H1 (cell line): ENCODE measurements at regions not wholly inside any gene's neighbourhood (a gene's known extent, or its start where the extent isn't known, plus 50 kb on each side); places are given as distances from the start of the nearest gene placed in this dataset.

Source experiments
- CTCF ChIA-PET: fragments of 300-600 bp; sonication (Branson Sonifier 250); formaldehyde crosslinking; loops from one replicate; lab custom pipeline; 2021; ENCODE audit not compliant: partially characterized antibody; lab: Charles Lee
- POLR2A ChIA-PET: fragments of 300-600 bp; sonication (Branson Sonifier 250); formaldehyde crosslinking; loops from one replicate; lab custom pipeline; 2021; ENCODE audit warnings: inconsistent platforms; ENCODE audit not compliant: partially characterized antibody; lab: Charles Lee
- DNase-seq, 2 experiments: peaks; one replicate each; pipeline versions ENCODE4 v3.0.0 to v3.0.0-alpha.2; 2010 to 2022; ENCODE audit warnings: low spot score in 2 of 2, low read depth in 1 of 2, mixed read lengths in 1 of 2
- FAIRE-seq: peaks from 2 replicates; lab custom pipeline; 2011; peaks lifted over from hg19 to GRCh38; lab: Jason Lieb, UNC
- H2AFZ ChIP-seq: 2 replicates; pipeline ENCODE4 v1.8.1; 2012; ENCODE audit warnings: low read length, inconsistent platforms
- H2AK5ac ChIP-seq: 2 replicates; pipeline ENCODE4 v1.6.1; 2013; ENCODE audit warnings: low read depth, low read length
- H2BK120ac ChIP-seq: replicated peaks from 2 replicates; pipeline ENCODE3; 2013; ENCODE audit warnings: low read depth, low read length, inconsistent platforms
- H2BK12ac ChIP-seq: 2 replicates; pipeline ENCODE4 v1.6.1; 2013; ENCODE audit warnings: low read depth, low read length
- H2BK15ac ChIP-seq: 2 replicates; pipeline ENCODE4 v1.6.1; 2013; ENCODE audit warnings: low read length
- H2BK20ac ChIP-seq: 2 replicates; pipeline ENCODE4 v1.6.1; 2013; ENCODE audit warnings: low read length
- H2BK5ac ChIP-seq: 2 replicates; pipeline ENCODE4 v1.6.1; 2013; ENCODE audit warnings: low read depth, low read length
- H3K14ac ChIP-seq: 2 replicates; pipeline ENCODE4 v1.6.1; 2013; ENCODE audit warnings: inconsistent platforms; ENCODE audit not compliant: insufficient read length
- H3K18ac ChIP-seq: 2 replicates; pipeline ENCODE4 v1.6.1; 2013; ENCODE audit warnings: low read length; ENCODE audit errors: extremely low read depth
- H3K23ac ChIP-seq: 2 replicates; pipeline ENCODE4 v1.6.1; 2013; ENCODE audit warnings: inconsistent platforms; ENCODE audit not compliant: insufficient read length
- H3K23me2 ChIP-seq: 2 replicates; pipeline ENCODE4 v1.6.1; 2013; ENCODE audit warnings: low read depth, low read length
- H3K27ac ChIP-seq: 2 replicates; pipeline ENCODE4 v1.6.1; 2011; ENCODE audit warnings: low read depth, low read length, inconsistent platforms
- H3K27me3 ChIP-seq, 4 experiments: replicated peaks in 1 of 4; 1 replicate in 1 of 4; 2 replicates in 3 of 4; pipeline versions ENCODE4 v1.6.1 to v1.8.1; 2011 to 2013; ENCODE audit warnings: low read length in 3 of 4, mild to moderate bottlenecking in 3 of 4, inconsistent platforms in 2 of 4, mixed read lengths in 2 of 4, moderate library complexity in 1 of 4; ENCODE audit not compliant: control insufficient read depth in 3 of 4, insufficient read depth in 3 of 4; ENCODE audit errors: extremely low read depth in 1 of 4
- H3K36me3 ChIP-seq, 4 experiments: 2 replicates each; pipeline versions ENCODE4 v1.6.1 to v1.8.1; 2011 to 2013; ENCODE audit warnings: mild to moderate bottlenecking in 4 of 4, low read length in 3 of 4, moderate library complexity in 2 of 4, control low read depth in 1 of 4, inconsistent platforms in 1 of 4; ENCODE audit not compliant: insufficient read depth in 4 of 4, control insufficient read depth in 2 of 4
- H3K4ac ChIP-seq: replicated peaks from 2 replicates; pipeline ENCODE3; 2013; ENCODE audit warnings: low read length, low read depth, mixed read lengths, inconsistent platforms; ENCODE audit not compliant: insufficient read length
- H3K4me1 ChIP-seq, 4 experiments: replicated peaks in 1 of 4; 1 replicate in 1 of 4; 2 replicates in 3 of 4; pipeline versions ENCODE4 v1.6.1 to v1.8.1; 2011 to 2013; ENCODE audit warnings: low read length in 3 of 4, inconsistent platforms in 2 of 4, mixed read lengths in 1 of 4; ENCODE audit not compliant: insufficient read depth in 4 of 4, control insufficient read depth in 3 of 4
- H3K4me2 ChIP-seq, 2 experiments: 2 replicates each; pipeline versions ENCODE4 v1.6.1 to v1.8.1; 2011 to 2013; ENCODE audit warnings: low read depth in 2 of 2, low read length in 2 of 2, control low read depth in 1 of 2, inconsistent platforms in 1 of 2, mild to moderate bottlenecking in 1 of 2; ENCODE audit not compliant: insufficient read depth in 1 of 2
- H3K4me3 ChIP-seq, 4 experiments: fragments of 200-600, 300-600 bp in 1 of 4; sonication (generic), shearing (Covaris generic), sonication (Bioruptor Twin) in 1 of 4; 2 replicates each; pipeline versions ENCODE4 v1.5.1 to v1.8.1; 2011 to 2016; ENCODE audit warnings: low read length in 4 of 4, low read depth in 3 of 4, control low read depth in 2 of 4, inconsistent platforms in 2 of 4, mild to moderate bottlenecking in 2 of 4, mixed read lengths in 1 of 4, moderate library complexity in 1 of 4; ENCODE audit not compliant: insufficient read depth in 2 of 4; ENCODE audit errors: extremely low read depth in 1 of 4
- H3K56ac ChIP-seq: replicated peaks from 2 replicates; pipeline ENCODE3; 2013; ENCODE audit warnings: low read depth, mild to moderate bottlenecking, mixed read lengths, low read length, inconsistent platforms; ENCODE audit not compliant: insufficient read length
- H3K79me1 ChIP-seq: 2 replicates; pipeline ENCODE4 v1.6.1; 2013; ENCODE audit warnings: low read depth, low read length, control low read depth
- H3K79me2 ChIP-seq, 2 experiments: 2 replicates each; pipeline versions ENCODE4 v1.6.1 to v1.8.1; 2012 to 2013; ENCODE audit warnings: low read length in 2 of 2, mild to moderate bottlenecking in 2 of 2, inconsistent platforms in 1 of 2; ENCODE audit not compliant: insufficient read depth in 2 of 2, control insufficient read depth in 1 of 2
- H3K9ac ChIP-seq, 4 experiments: replicated peaks in 1 of 4; 1 replicate in 1 of 4; 2 replicates in 3 of 4; pipeline versions ENCODE4 v1.6.1 to v1.8.1; 2011 to 2013; ENCODE audit warnings: low read depth in 3 of 4, low read length in 3 of 4, control low read depth in 2 of 4, mild to moderate bottlenecking in 2 of 4, moderate library complexity in 2 of 4, inconsistent platforms in 1 of 4; ENCODE audit errors: extremely low read depth in 1 of 4
- H3K9me3 ChIP-seq, 2 experiments: 2 replicates each; pipeline versions ENCODE4 v1.6.1 to v1.8.1; 2012 to 2013; ENCODE audit warnings: mild to moderate bottlenecking in 2 of 2, moderate library complexity in 2 of 2, control low read depth in 1 of 2, inconsistent platforms in 1 of 2, low read depth in 1 of 2, low read length in 1 of 2, mixed read lengths in 1 of 2; ENCODE audit not compliant: insufficient read depth in 2 of 2
- H4K20me1 ChIP-seq, 2 experiments: replicated peaks in 1 of 2; 2 replicates each; pipeline versions ENCODE3 to v1.8.1; 2011 to 2013; ENCODE audit warnings: inconsistent platforms in 2 of 2, low read length in 2 of 2, mild to moderate bottlenecking in 1 of 2; ENCODE audit not compliant: insufficient read depth in 2 of 2, control insufficient read depth in 1 of 2
- H4K5ac ChIP-seq: 2 replicates; pipeline ENCODE4 v1.6.1; 2013; ENCODE audit warnings: low read length, low read depth, mixed read lengths, inconsistent platforms; ENCODE audit not compliant: insufficient read length
- H4K8ac ChIP-seq: 2 replicates; pipeline ENCODE4 v1.8.0; 2013; ENCODE audit warnings: mild to moderate bottlenecking, moderate library complexity, low read length, inconsistent platforms; ENCODE audit not compliant: insufficient read depth; ENCODE audit errors: extremely low read depth
- H4K91ac ChIP-seq: replicated peaks from 2 replicates; pipeline ENCODE3; 2013; ENCODE audit warnings: low read length, mixed read lengths, inconsistent platforms; ENCODE audit not compliant: insufficient read length
- CEBPB ChIP-seq: IDR thresholded peaks from 2 replicates; pipeline ENCODE4 v1.6.1; 2012; ENCODE audit warnings: low read depth, low read length
- EP300 ChIP-seq, 2 experiments: IDR thresholded peaks; 1 replicate in 1 of 2; 2 replicates in 1 of 2; pipeline ENCODE4 v1.6.1; 2011 to 2012; ENCODE audit warnings: low read depth in 2 of 2, low read length in 2 of 2, mild to moderate bottlenecking in 2 of 2, borderline replicate concordance in 1 of 2, inconsistent platforms in 1 of 2, moderate library complexity in 1 of 2
- GABPA ChIP-seq: IDR thresholded peaks from 2 replicates; pipeline ENCODE4 v1.6.1; 2011; ENCODE audit warnings: mild to moderate bottlenecking, low read length, moderate library complexity, borderline replicate concordance; ENCODE audit not compliant: insufficient read depth
- RNF2 ChIP-seq: fragments of 200-900, 300-1000 bp; sonication (generic); IDR thresholded peaks from 2 replicates; pipeline ENCODE4 v1.7.1; 2016; ENCODE audit warnings: borderline replicate concordance, low read depth, mild to moderate bottlenecking, antibody characterized with exemption, low read length; ENCODE audit not compliant: poor library complexity, severe bottlenecking; ENCODE audit errors: missing control alignments
- SRF ChIP-seq: IDR thresholded peaks from 2 replicates; pipeline ENCODE4 v1.6.1; 2011; ENCODE audit warnings: mild to moderate bottlenecking, low read depth, low read length, moderate library complexity
- TAF1 ChIP-seq: IDR thresholded peaks from 2 replicates; pipeline ENCODE4 v1.6.1; 2011; ENCODE audit warnings: mild to moderate bottlenecking, low read depth, low read length
- TBP ChIP-seq: IDR thresholded peaks from 2 replicates; pipeline ENCODE4 v1.6.1; 2011; ENCODE audit warnings: low read depth, low read length, improper control_type of control experiment
- TEAD4 ChIP-seq: IDR thresholded peaks from 2 replicates; pipeline ENCODE4 v1.6.1; 2012; ENCODE audit warnings: low read depth, low read length, inconsistent platforms, mixed read lengths
- YY1 ChIP-seq: IDR thresholded peaks from 2 replicates; pipeline ENCODE4 v1.6.1; 2011; ENCODE audit warnings: low read depth, mild to moderate bottlenecking, low read length
- WGBS, 2 experiments: shearing (Covaris generic) in 1 of 2; methylation state at CpG; one replicate each; pipeline versions ENCODE4 v1.1.6 to v1.1.7; 2013 to 2015; ENCODE audit warnings: low lambda C conversion rate in 2 of 2, mixed read lengths in 2 of 2, inconsistent platforms in 1 of 2, low coverage in 1 of 2, missing lambda C conversion rate in 1 of 2; ENCODE audit not compliant: insufficient replicate concordance in 2 of 2, insufficient coverage in 1 of 2, insufficient read length in 1 of 2; ENCODE audit errors: extremely low coverage in 1 of 2, missing lambda C conversion rate in 1 of 2; 5-methylcytosine and 5-hydroxymethylcytosine counted together
- TF ChIP-seq, protein P1 (sequence below): IDR thresholded peaks from 2 replicates; pipeline ENCODE4 v1.6.1; 2012; ENCODE audit warnings: low read length, inconsistent platforms
- TF ChIP-seq, protein P2 (sequence below): IDR thresholded peaks from 2 replicates; pipeline ENCODE4 v1.6.1; 2011; ENCODE audit warnings: low read depth, mild to moderate bottlenecking, low read length; ENCODE audit not compliant: insufficient read depth
- TF ChIP-seq, protein P3 (sequence below): IDR thresholded peaks from 2 replicates; pipeline ENCODE4 v1.6.1; 2012; ENCODE audit warnings: inconsistent platforms

GRCh38 chr1:58380345-58380744 lies 166.2 kb downstream of the OMA1 start:
- H4K5ac ChIP-seq, result no peak overlapping the region
- H3K23ac ChIP-seq, result no peak overlapping the region
- H2BK120ac ChIP-seq, result no peak overlapping the region
- H2BK15ac ChIP-seq, result no peak overlapping the region
- no peaks in the 10 kb centered on the region for H3K27me3 ChIP-seq
- POLR2A ChIA-PET, result no interaction called here
- no peak overlapping the region for H2AK5ac ChIP-seq
- no peak overlapping the region for H2BK5ac ChIP-seq
- H2AFZ ChIP-seq, result no peak overlapping the region
- no peak overlapping the region for H4K91ac ChIP-seq
- no peak overlapping the region for H2BK20ac ChIP-seq
- CTCF ChIA-PET, result interaction anchor here (1.1 to 2.9 kb wide), 5 partner anchors 9 to 176 kb away, joined by 3 to 8 read pairs (median 3); no protein-coding TSS in a partner anchor
- H3K56ac ChIP-seq, result no peak overlapping the region
- H3K79me1 ChIP-seq, result no peaks in the 10 kb centered on the region
- no peak overlapping the region for H3K4me3 ChIP-seq
- FAIRE-seq (no peak), DNase-seq (no peak)
- H3K79me2 ChIP-seq, result no peaks in the 10 kb centered on the region
- H3K4me1 ChIP-seq, result no peaks in the 10 kb centered on the region
- H3K36me3 ChIP-seq, result no peaks in the 10 kb centered on the region; a peak in 1 of 8 replicates
- no peak overlapping the region for H3K4ac ChIP-seq
- H4K20me1 ChIP-seq, result no peaks in the 10 kb centered on the region
- H3K9ac ChIP-seq, result no peak overlapping the region
- H3K27ac ChIP-seq, result no peak overlapping the region
- H4K8ac ChIP-seq, result no peak overlapping the region
- WGBS, 2 experiments, result 83% methylated on average over 2 of the region's 2 CpGs; no CpG with 5 or more reads in 1 of the 2 experiments
- no peak overlapping the region for H2BK12ac ChIP-seq
- no peak overlapping the region for H3K14ac ChIP-seq
- no peak overlapping the region for H3K4me2 ChIP-seq
- H3K9me3 ChIP-seq, result peaks cover 3 to 4% of the 10 kb centered on the region in 2 experiments; a peak in 2 of 4 replicates
- no peak overlapping the region for H3K18ac ChIP-seq
- H3K23me2 ChIP-seq, result no peaks in the 10 kb centered on the region; the same call in 1 of the 2 replicates
- no peak for TF ChIP-seq GABPA
- TF ChIP-seq SRF, result no peak
- TF ChIP-seq, protein P1, sequence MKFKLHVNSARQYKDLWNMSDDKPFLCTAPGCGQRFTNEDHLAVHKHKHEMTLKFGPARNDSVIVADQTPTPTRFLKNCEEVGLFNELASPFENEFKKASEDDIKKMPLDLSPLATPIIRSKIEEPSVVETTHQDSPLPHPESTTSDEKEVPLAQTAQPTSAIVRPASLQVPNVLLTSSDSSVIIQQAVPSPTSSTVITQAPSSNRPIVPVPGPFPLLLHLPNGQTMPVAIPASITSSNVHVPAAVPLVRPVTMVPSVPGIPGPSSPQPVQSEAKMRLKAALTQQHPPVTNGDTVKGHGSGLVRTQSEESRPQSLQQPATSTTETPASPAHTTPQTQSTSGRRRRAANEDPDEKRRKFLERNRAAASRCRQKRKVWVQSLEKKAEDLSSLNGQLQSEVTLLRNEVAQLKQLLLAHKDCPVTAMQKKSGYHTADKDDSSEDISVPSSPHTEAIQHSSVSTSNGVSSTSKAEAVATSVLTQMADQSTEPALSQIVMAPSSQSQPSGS, result no peak
- TF ChIP-seq TBP, result no peak
- TF ChIP-seq TAF1, result no peak
- no peak for TF ChIP-seq CEBPB
- TF ChIP-seq EP300 (IDR thresholded peaks at IDR 0.05; ENCODE audit: borderline replicate concordance in 1 of 2, low read depth in 2 of 2, low read length in 2 of 2), result no peak
- TF ChIP-seq RNF2, result no peak
- TF ChIP-seq TEAD4, result no peak
- TF ChIP-seq, protein P2, sequence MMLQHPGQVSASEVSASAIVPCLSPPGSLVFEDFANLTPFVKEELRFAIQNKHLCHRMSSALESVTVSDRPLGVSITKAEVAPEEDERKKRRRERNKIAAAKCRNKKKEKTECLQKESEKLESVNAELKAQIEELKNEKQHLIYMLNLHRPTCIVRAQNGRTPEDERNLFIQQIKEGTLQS, result no peak
- TF ChIP-seq, protein P3, sequence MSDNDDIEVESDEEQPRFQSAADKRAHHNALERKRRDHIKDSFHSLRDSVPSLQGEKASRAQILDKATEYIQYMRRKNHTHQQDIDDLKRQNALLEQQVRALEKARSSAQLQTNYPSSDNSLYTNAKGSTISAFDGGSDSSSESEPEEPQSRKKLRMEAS, result no peak
- no peak for TF ChIP-seq YY1
